ENCODE measurements at regions not wholly inside any gene's neighbourhood (a gene's known extent, or its start where the extent isn't known, plus 50 kb on each side); places are given as distances from the start of the nearest gene placed in this dataset.
"Not testable (repeated sequence)": the region's sequence is repeated elsewhere in the genome, so short reads cannot be mapped to it uniquely, and the experiment has no call there.

GRCh38 chr4:57789666-57790065, 679.5 kb upstream of the IGFBP7 start:
- no peak for DNase-seq

DNA sequence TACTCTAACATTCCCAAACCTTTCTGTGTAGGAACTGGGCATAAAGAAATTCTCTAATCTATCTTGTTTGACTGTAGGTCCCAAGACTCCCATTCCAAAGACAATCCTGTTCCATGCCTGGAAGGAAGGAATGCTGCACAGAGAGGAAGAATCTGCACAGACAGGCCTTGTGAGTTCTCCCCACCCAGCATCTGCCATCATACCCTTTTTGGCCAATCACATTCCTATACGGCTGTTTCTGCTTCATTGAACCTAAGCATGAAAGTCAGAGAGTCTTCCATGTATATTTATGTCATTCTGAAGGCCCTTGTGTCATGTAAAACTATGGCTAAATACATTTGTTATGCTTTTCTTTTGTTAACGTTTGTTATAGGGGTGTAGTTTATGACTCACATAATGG, 667.7 kb upstream of the IGFBP7 start:
- no peak for DNase-seq

DNA sequence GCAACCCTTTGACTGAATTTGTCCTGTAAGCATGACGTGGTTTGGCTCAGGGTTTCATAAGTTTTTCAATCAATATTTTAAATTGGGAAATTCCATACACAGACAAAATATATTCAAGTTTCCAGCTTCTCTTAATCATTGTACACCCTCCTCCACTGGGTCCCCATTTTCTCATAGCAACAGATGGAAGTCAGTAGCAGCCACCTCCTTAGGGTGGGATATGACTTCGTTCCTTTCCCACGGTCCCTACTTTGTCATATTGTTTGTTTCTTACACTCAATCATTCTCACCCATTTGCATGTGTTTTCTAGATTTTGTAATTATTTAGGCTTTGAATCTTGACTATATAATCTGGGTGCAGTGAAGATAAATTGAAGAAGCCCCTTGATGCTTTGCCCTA, 664.5 kb upstream of the IGFBP7 start:
- DNase-seq: no peak

DNA sequence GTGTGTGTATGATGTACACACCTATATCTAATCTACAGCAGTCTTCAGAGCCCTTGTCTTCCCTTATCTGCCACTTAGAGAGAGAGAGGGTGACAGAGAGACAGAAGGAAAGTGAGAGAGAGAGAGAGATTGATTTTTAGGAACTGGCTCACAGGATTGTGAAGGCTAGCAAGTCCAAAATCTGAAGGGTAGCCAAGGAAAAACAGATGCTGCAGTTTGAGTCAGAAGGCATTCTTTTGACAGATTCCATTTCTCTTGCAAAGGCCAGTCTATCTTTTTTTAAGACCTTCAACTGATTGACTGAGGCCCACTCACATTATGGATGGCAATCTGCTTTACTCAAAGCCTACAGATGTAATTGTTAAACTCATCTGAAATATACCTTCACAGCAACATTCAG, 664.0 kb upstream of the IGFBP7 start:
- no peak for DNase-seq

DNA sequence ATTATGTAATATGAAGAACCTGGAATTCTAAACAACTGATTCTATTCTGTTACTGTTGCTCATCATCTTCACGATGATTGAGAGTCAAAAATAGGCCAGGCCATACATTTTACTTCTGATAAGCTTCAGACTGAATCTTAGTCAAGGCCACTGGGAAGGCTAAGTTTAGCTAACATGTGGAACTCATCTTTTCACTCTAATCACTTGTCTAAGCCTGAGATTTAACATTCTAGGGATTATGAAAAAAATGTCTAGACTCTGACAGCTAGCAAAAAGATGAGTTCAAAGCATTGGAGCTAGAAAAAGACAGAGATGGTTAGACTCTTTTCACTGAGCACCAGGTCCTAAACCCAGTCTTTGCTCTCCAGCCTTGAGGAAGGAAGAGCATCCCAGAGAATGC, 656.2 kb upstream of the IGFBP7 start:
- DNase-seq: no peak

DNA sequence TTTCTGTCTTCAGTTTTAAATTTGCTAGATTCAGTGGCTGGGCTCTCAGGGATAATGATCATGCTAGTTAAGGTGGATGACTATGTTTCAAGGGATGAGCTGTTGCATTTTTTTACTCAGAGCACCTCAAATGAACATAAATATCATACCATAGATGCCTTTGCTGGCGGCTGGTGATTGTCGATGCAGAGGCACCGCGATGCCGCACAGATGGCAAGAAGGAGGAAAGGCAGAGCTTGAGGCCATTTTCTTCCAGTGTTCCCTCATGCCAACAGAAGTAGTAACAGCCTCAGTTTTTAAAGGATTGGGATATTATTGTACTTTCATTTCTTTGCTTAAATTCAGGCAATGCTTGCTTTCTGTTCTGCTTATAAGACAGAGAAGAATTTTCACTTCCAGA, 654.7 kb upstream of the IGFBP7 start:
- DNase-seq: no peak

- DNase-seq: no peak
Observed at GRCh38 chr4:57763070-57763469, 652.9 kb upstream of the IGFBP7 start.

- no peak for DNase-seq
Observed at GRCh38 chr4:57740625-57741190, 630.5 kb upstream of the IGFBP7 start.

- no peak for DNase-seq
Observed at GRCh38 chr4:57736781-57737180, 626.6 kb upstream of the IGFBP7 start.

DNA sequence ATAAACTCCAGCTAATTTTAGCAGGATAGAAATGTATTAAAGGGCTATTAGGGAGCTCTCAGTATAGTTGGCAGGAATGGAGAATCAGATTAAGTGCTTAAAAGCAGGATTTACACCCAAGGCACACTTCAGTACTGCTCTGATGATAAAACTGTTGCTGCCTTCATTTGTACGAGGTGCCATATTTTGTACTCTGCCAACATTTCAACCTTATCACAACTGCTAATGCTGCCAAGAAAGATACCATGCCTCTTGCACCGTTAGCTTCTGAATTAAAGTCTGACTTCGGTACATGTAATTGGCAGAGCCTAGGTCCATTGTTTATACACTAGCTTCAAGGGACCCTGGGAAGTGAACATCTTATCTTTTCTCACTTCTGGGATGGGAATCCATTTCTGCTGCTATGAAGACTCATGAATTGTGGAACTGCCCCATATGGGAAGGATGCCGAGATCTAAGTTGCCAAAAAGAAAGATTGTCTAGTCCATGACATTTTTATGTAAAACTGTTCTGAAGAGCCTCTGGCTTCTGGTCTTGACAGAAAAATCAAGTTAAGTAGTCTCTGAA, 624.0 kb upstream of the IGFBP7 start:
- no peak for DNase-seq

DNA sequence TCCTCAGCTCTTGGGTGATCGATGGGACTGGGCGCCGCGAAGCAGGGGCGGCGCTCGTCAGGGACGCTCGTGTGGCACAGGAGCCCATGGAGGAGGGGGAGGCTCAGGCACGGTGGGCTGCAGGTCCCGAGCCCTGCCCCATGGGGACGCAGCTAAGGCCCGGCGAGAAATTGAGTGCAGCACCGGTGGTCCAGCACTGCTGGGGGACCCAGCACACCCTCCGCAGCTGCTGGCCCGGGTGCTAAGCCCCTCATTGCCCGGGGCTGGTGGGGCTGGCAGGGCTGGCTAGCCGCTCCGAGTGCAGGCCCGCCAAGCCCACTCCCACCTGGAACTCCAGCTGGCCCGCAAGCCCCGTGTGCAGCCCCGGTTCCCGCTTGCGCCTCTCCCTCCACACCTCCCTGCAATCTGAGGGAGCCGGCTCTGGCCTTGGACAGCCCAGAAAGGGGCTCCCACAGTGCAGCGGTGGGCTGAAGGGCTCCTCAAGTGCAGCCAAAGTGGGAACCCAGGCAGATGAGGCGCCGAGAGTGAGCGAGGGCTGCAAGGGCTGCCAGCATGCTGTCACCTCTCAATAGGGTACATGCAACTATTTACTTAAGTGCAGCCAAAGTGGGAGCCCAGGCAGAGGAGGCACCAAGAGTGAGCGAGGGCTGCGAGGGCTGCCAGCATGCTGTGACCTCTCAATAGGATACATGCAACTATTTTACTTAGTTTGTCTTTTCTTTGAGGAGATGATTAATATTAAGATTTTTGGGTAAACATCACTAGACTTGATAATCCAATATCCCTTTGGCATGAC, 619.8 kb upstream of the IGFBP7 start:
- not testable (repeated sequence) for DNase-seq

DNA sequence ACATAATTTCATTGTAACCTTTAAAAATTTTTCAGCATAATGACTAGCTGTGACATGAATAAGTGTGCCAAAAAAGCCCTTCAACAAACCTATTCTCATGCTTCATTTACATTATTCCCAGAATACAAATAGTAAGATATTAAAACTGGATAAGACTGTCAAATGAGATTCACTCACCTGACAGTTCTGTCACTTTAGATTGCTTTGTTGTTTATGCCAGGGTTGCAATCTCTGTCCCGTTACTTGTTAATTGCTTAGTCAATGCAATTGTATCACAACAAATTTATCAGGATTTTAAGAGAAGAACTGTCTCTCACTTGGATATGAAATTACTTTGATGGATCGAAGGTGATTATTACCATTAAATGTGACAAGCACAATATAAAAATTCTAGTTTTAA, 616.0 kb upstream of the IGFBP7 start:
- DNase-seq: no peak

GRCh38 chr4:57719456-57719855, 609.3 kb upstream of the IGFBP7 start:
- DNase-seq: no peak

- DNase-seq: not testable (repeated sequence)
Observed at GRCh38 chr4:57714313-57714712, 604.1 kb upstream of the IGFBP7 start.

GRCh38 chr4:57710053-57710452, 599.9 kb upstream of the IGFBP7 start:
- no peak for DNase-seq

GRCh38 chr4:57691370-57691769, 581.2 kb upstream of the IGFBP7 start:
- no peak for DNase-seq

GRCh38 chr4:57689693-57690205, 579.6 kb upstream of the IGFBP7 start:
- no peak for DNase-seq

GRCh38 chr4:57682275-57682674, 572.1 kb upstream of the IGFBP7 start:
- DNase-seq: no peak

DNA sequence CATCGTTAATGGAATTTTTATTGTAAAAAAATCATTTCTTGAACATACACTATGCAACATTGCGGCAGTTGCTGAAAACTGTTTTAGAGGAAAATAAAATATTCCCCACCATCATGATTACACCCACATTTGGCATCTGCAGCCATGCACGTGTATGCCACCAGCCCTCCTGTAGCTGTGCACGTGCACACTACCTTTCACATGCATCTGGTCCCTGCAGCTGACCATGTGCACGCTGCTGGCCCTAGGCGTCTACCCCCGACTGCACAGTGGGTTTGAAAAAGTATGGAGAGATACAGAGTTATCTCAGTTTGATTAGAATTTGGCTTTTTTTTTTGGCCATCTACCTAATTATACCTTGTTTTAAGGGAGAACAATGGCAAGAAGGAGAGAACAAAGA, 569.8 kb upstream of the IGFBP7 start:
- DNase-seq: no peak

DNA sequence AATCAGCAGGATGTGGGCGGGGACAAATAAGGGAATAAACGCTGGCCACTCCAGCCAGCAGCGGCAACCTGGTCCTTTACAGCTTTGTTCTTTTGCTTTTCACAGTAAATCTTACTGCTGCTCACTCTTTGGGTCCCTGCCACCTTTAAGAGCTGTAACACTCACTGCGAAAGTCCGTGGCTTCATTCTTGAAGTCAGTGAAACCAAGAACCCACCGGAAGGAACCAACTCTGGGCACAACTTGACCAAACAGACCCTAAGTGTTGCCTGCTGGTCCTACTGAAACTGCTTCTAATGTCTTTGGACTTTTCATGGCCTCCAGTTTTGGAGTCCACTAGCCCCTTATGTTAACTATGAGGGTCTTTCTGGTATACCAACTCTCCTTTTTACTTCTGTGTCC, 566.2 kb upstream of the IGFBP7 start:
- DNase-seq: no peak

DNA sequence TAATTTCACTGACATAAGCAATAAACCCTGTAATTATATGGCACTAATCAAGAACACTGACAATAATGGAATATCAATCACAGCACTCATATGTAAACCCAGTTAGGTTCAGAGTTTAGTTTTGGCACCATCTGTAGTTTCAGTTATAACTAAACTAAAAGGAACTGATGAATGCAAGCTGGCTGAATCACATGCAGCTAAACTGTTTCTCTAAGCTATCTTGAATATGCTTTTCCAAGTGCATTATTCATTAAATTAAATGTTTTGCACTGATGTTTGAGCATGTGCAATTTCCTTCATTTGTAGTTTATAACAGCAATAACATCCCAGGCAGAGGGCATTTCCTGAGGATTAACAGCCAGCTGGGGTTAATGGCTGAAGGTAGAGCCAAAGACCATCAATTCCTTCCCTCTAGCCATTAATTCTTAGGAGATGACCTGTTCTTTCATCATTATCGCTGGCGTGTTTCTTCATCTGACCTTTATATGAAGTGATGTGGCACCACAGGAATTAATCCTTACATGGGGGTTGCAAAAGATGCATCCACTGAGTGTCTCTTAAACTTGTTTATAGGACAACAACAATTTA, 562.8 kb upstream of the IGFBP7 start:
- DNase-seq: no peak

DNA sequence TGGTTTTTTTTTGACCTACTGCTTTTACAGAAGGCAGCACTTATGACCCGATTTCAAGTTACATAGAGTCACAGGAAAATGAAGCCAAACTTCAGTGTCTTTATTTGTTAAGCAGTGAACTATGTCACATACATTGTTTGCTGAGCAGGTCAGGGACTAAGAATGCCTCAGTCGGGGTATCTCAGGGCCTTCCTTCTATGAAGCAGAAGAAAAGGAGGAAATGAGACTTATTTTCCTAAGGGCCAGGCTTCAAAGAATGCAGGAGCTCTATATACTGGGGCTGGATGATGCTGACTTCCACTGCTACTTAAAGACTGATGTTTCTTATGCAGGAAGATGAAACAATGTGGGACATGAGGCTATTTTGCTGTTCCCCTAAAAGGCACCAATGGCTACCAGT, 558.4 kb upstream of the IGFBP7 start:
- DNase-seq: no peak

- DNase-seq: no peak
Observed at GRCh38 chr4:57665806-57666205, 555.6 kb upstream of the IGFBP7 start.

DNA sequence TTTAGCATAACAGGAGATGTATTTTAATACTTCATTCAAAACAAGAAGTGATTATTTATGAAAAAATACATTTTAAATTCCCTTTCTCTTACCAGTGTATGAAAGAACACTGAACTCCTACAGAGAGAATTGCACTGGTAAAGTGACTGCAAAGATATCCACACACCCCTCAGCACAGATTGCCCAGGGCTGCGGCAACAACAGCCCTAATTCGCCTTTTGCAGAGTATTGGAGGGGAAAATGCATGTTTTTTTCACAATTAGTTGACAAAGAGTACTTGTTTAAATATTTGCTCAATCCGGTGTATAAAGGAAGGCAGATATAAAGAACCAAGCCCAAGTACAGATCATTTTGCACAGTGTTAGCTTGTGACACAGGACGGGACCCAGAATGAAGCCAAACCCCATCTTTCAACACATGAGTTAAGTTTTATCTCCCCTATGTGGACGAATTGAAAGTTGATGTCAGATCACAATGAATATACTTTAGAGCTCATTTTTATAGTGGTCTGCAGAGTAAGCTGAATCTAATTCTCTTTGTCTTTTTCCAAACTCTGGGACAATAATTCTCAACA, 551.4 kb upstream of the IGFBP7 start:
- DNase-seq: no peak
